ENCODE measurements at regions not wholly inside any gene's neighbourhood (a gene's known extent, or its start where the extent isn't known, plus 50 kb on each side); places are given as distances from the start of the nearest gene placed in this dataset.

- no peak for TF ChIP-seq AFF4 (CRISPR knock-in tag; IDR thresholded peaks at IDR 0.05; ENCODE audit: borderline replicate concordance)
- TF ChIP-seq ZNF232 (CRISPR knock-in tag; IDR thresholded peaks at IDR 0.05) = no peak
Measured at GRCh38 chr9:26753971-26754370, 138.6 kb downstream of the CAAP1 start (continued).

- no peak overlapping the region for H3K27ac Mint-ChIP-seq
- ChIA-PET POLR2A (no interaction called here), CTCF (no interaction called here)
- no peak for TF ChIP-seq NR3C1 (CRISPR knock-in tag; conservative IDR thresholded peaks at IDR 0.05; ENCODE audit: low read depth)
- TF ChIP-seq, protein P1, sequence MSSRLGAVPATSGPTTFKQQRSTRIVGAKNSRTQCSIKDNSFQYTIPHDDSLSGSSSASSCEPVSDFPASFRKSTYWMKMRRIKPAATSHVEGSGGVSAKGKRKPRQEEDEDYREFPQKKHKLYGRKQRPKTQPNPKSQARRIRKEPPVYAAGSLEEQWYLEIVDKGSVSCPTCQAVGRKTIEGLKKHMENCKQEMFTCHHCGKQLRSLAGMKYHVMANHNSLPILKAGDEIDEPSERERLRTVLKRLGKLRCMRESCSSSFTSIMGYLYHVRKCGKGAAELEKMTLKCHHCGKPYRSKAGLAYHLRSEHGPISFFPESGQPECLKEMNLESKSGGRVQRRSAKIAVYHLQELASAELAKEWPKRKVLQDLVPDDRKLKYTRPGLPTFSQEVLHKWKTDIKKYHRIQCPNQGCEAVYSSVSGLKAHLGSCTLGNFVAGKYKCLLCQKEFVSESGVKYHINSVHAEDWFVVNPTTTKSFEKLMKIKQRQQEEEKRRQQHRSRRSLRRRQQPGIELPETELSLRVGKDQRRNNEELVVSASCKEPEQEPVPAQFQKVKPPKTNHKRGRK (CRISPR knock-in tag; IDR thresholded peaks at IDR 0.05; ENCODE audit: borderline replicate concordance) = no peak
- no peak for TF ChIP-seq AFF4 (CRISPR knock-in tag; IDR thresholded peaks at IDR 0.05; ENCODE audit: borderline replicate concordance)
- TF ChIP-seq, protein P2, sequence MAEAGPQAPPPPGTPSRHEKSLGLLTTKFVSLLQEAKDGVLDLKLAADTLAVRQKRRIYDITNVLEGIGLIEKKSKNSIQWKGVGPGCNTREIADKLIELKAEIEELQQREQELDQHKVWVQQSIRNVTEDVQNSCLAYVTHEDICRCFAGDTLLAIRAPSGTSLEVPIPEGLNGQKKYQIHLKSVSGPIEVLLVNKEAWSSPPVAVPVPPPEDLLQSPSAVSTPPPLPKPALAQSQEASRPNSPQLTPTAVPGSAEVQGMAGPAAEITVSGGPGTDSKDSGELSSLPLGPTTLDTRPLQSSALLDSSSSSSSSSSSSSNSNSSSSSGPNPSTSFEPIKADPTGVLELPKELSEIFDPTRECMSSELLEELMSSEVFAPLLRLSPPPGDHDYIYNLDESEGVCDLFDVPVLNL (CRISPR knock-in tag; IDR thresholded peaks at IDR 0.05; ENCODE audit: borderline replicate concordance, low read depth) = no peak
- no peak for TF ChIP-seq MYBL2 (CRISPR knock-in tag; IDR thresholded peaks at IDR 0.05)
- no peak for TF ChIP-seq NFE2L1 (CRISPR knock-in tag; IDR thresholded peaks at IDR 0.05)
- TF ChIP-seq, protein P3, sequence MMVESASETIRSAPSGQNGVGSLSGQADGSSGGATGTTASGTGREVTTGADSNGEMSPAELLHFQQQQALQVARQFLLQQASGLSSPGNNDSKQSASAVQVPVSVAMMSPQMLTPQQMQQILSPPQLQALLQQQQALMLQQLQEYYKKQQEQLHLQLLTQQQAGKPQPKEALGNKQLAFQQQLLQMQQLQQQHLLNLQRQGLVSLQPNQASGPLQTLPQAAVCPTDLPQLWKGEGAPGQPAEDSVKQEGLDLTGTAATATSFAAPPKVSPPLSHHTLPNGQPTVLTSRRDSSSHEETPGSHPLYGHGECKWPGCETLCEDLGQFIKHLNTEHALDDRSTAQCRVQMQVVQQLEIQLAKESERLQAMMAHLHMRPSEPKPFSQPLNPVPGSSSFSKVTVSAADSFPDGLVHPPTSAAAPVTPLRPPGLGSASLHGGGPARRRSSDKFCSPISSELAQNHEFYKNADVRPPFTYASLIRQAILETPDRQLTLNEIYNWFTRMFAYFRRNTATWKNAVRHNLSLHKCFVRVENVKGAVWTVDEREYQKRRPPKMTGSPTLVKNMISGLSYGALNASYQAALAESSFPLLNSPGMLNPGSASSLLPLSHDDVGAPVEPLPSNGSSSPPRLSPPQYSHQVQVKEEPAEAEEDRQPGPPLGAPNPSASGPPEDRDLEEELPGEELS (CRISPR knock-in tag; IDR thresholded peaks at IDR 0.05) = no peak
- no peak for TF ChIP-seq ZNF263 (CRISPR knock-in tag; IDR thresholded peaks at IDR 0.05; ENCODE audit: low read depth)
- no peak for TF ChIP-seq TCF7 (CRISPR knock-in tag; IDR thresholded peaks at IDR 0.05; ENCODE audit: low read depth)
- TF ChIP-seq CBFB (CRISPR knock-in tag; IDR thresholded peaks at IDR 0.05; ENCODE audit: low read depth) = no peak
- no peak for TF ChIP-seq SP1 (CRISPR knock-in tag; conservative IDR thresholded peaks at IDR 0.05)
- TF ChIP-seq, protein P4, sequence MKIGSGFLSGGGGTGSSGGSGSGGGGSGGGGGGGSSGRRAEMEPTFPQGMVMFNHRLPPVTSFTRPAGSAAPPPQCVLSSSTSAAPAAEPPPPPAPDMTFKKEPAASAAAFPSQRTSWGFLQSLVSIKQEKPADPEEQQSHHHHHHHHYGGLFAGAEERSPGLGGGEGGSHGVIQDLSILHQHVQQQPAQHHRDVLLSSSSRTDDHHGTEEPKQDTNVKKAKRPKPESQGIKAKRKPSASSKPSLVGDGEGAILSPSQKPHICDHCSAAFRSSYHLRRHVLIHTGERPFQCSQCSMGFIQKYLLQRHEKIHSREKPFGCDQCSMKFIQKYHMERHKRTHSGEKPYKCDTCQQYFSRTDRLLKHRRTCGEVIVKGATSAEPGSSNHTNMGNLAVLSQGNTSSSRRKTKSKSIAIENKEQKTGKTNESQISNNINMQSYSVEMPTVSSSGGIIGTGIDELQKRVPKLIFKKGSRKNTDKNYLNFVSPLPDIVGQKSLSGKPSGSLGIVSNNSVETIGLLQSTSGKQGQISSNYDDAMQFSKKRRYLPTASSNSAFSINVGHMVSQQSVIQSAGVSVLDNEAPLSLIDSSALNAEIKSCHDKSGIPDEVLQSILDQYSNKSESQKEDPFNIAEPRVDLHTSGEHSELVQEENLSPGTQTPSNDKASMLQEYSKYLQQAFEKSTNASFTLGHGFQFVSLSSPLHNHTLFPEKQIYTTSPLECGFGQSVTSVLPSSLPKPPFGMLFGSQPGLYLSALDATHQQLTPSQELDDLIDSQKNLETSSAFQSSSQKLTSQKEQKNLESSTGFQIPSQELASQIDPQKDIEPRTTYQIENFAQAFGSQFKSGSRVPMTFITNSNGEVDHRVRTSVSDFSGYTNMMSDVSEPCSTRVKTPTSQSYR (CRISPR knock-in tag; IDR thresholded peaks at IDR 0.05) = no peak
- TF ChIP-seq ZNF671 (CRISPR knock-in tag; IDR thresholded peaks at IDR 0.05) = no peak
- no peak for TF ChIP-seq SMAD4 (CRISPR knock-in tag; IDR thresholded peaks at IDR 0.05)
- no peak for TF ChIP-seq OVOL2 (CRISPR knock-in tag; IDR thresholded peaks at IDR 0.05; ENCODE audit: borderline replicate concordance)
- no peak for ATAC-seq
- peaks cover 71% of the 10 kb centered on the region for H3K4me1 Mint-ChIP-seq
- peaks cover 19% of the 10 kb centered on the region for H3K36me3 Mint-ChIP-seq
- no peak for DNase-seq (ENCODE audit: low spot score)
- H3K4me3 Mint-ChIP-seq = no peak overlapping the region
- H3K27me3 Mint-ChIP-seq (ENCODE audit: low read depth) = no peaks in the 10 kb centered on the region
- H3K9me3 Mint-ChIP-seq = peaks cover 16% of the 10 kb centered on the region
Measured at GRCh38 chr9:26750162-26750561, 142.4 kb downstream of the CAAP1 start.
